Cardiac muscle cell (in vitro differentiated cells and primary cell): ENCODE measurements at regions not wholly inside any gene's neighbourhood (a gene's known extent, or its start where the extent isn't known, plus 50 kb on each side); places are given as distances from the start of the nearest gene placed in this dataset.

Experiments
- DNase-seq, 2 donors: peaks; one replicate each; pipeline versions ENCODE4 v3.0.0 to v3.0.0-alpha.2; 2010 to 2017; ENCODE audit warnings: low read depth in 1 of 2, low spot score in 1 of 2
- H3K27ac ChIP-seq: fragments of 200-600 bp; sonication (generic); 2 replicates; pipeline ENCODE4 v1.5.1; 2016
- H3K27me3 ChIP-seq: fragments of 200-600 bp; sonication (generic); 2 replicates; pipeline ENCODE4 v1.6.0; 2016; ENCODE audit warnings: control low read depth
- H3K36me3 ChIP-seq: fragments of 200-600 bp; sonication (generic); 2 replicates; pipeline ENCODE4 v1.5.1; 2016; ENCODE audit warnings: control low read depth
- H3K4me1 ChIP-seq: fragments of 200-600 bp; sonication (generic); 2 replicates; pipeline ENCODE4 v1.8.1; 2017; ENCODE audit warnings: low read depth, mild to moderate bottlenecking, mixed run types
- H3K4me3 ChIP-seq: fragments of 200-600 bp; sonication (generic); 2 replicates; pipeline ENCODE4 v1.5.1; 2016; ENCODE audit warnings: mild to moderate bottlenecking
- H3K9me3 ChIP-seq: fragments of 200-600 bp; sonication (generic); 2 replicates; pipeline ENCODE4 v1.5.1; 2017; ENCODE audit warnings: low read depth, mild to moderate bottlenecking, control low read depth
- TF ChIP-seq, protein P1 (sequence below): IDR thresholded peaks from 2 replicates; pipeline ENCODE4 v1.5.1; 2012; ENCODE audit warnings: low read depth, mild to moderate bottlenecking, low read length

DNA sequence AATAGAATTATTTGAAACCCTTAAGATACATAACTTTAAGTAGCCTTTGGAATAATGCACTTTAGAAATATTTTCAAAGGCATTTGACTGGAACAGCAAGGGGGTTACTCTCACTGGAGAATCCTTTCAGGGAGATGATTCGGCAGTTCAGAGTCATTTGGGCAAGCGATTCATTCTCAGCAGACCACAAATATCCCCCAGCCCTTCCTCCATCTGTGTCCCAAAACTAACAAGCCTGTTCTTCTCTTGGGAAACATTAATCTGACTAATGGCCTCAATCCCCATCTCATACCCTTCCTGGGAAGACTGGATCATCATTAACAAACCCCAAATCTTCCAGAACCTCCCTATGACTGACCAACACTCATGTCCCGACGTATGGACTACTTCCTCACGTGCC is 65.8 kb upstream of the S1PR3 start:
- Histone ChIP-seq H3K27me3 (no peaks in the 10 kb centered on the region), H3K4me3 (no peak overlapping the region), H3K9me3 (no peaks in the 10 kb centered on the region), H3K36me3 (no peaks in the 10 kb centered on the region), H3K4me1 (no peaks in the 10 kb centered on the region), H3K27ac (no peak overlapping the region)
- TF ChIP-seq, protein P1, sequence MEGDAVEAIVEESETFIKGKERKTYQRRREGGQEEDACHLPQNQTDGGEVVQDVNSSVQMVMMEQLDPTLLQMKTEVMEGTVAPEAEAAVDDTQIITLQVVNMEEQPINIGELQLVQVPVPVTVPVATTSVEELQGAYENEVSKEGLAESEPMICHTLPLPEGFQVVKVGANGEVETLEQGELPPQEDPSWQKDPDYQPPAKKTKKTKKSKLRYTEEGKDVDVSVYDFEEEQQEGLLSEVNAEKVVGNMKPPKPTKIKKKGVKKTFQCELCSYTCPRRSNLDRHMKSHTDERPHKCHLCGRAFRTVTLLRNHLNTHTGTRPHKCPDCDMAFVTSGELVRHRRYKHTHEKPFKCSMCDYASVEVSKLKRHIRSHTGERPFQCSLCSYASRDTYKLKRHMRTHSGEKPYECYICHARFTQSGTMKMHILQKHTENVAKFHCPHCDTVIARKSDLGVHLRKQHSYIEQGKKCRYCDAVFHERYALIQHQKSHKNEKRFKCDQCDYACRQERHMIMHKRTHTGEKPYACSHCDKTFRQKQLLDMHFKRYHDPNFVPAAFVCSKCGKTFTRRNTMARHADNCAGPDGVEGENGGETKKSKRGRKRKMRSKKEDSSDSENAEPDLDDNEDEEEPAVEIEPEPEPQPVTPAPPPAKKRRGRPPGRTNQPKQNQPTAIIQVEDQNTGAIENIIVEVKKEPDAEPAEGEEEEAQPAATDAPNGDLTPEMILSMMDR = no peak
- DNase-seq = no peak

DNA sequence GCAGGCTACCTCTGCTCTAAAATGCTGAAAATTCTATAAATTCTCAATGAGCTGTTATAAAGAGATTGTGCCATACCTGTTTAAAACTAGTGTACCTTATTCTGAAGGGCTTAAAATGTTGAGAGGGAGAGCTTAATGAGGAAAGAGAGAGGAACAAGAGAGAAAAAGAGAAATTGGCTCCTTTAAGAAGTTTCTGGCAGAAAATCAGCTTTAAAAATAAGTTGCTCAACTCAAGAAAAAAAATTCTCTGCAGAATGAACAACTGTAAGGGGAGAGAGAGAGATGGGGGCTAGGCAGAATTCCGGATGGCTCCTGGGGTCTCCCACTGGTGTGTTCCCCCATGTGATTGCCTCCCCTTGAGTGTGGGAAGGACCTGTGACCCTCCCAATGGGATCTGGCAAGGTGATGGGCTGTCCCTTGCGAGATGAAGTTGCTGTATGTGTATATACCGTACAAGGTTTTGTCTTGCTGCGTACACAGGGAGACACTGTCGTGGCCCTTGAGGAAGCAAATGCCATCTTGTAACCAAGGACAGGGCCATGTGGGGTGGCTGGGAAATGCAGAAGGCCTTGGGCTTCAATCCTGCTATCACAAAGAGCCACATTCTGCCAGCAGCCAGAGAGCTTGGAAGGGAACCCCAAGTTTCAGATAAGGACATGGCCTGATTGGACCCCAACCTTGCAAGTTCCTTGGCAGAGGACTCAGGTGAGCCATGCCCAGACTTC is 64.3 kb upstream of the S1PR3 start:
- no peak overlapping the region for H3K4me3 ChIP-seq
- no peak for DNase-seq
- H3K36me3 ChIP-seq = no peaks in the 10 kb centered on the region
- TF ChIP-seq, protein P1 = no peak
- H3K27me3 ChIP-seq = no peaks in the 10 kb centered on the region
- H3K27ac ChIP-seq = no peak overlapping the region
- H3K9me3 ChIP-seq = no peaks in the 10 kb centered on the region
- no peaks in the 10 kb centered on the region for H3K4me1 ChIP-seq

DNA sequence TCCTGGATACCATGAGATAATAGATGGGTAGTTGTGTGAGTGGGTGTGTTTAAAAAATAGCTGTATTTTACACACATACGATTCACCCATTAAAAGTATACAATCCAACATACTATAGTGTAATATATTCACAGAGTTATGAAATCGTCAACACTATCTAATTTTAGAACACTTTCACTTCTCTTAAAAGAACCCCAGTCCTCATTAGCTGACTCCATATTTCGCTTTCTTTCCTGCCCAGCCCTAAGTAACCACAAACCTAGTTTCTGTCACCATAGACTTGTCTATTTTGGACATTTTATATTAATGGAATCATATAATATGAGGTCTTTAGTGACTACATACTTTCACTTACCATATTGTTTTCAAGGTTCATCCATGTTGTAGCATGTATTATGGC is 63.8 kb upstream of the S1PR3 start:
- no peaks in the 10 kb centered on the region for H3K4me1 ChIP-seq
- no peak overlapping the region for H3K27ac ChIP-seq
- DNase-seq = no peak
- no peaks in the 10 kb centered on the region for H3K27me3 ChIP-seq
- H3K4me3 ChIP-seq = no peak overlapping the region
- no peaks in the 10 kb centered on the region for H3K9me3 ChIP-seq
- no peaks in the 10 kb centered on the region for H3K36me3 ChIP-seq
- TF ChIP-seq, protein P1 = no peak

DNA sequence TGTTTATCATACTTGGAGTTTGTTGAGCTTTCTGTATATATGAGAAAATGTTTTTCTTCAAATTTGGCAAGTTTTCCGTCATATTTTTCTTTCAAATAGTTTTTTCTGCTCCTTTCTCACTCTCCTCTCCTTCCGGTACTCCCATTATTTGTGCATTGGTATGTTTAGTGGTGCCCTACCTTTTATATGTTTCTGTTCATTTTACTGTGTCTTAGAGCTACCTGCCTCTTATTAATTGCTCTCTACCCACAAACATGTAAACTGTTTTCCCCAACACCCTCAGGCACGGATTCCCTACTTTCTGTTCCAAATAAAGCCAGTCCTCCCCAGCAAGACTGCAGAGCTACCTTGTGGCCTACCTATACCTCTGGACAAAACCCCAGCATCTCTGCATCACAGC is 60.6 kb upstream of the S1PR3 start:
- no peaks in the 10 kb centered on the region for H3K4me1 ChIP-seq
- H3K27ac ChIP-seq = no peak overlapping the region
- no peak for DNase-seq
- no peaks in the 10 kb centered on the region for H3K36me3 ChIP-seq
- H3K27me3 ChIP-seq = no peaks in the 10 kb centered on the region
- no peaks in the 10 kb centered on the region for H3K9me3 ChIP-seq
- no peak overlapping the region for H3K4me3 ChIP-seq
- TF ChIP-seq, protein P1 = no peak

GRCh38 chr9:88932766-88933165 is 58.5 kb upstream of the S1PR3 start:
- Histone ChIP-seq H3K4me3 (no peak overlapping the region), H3K27me3 (no peaks in the 10 kb centered on the region), H3K36me3 (no peaks in the 10 kb centered on the region), H3K27ac (no peak overlapping the region), H3K9me3 (no peaks in the 10 kb centered on the region), H3K4me1 (no peaks in the 10 kb centered on the region)
- no peak for DNase-seq
- TF ChIP-seq, protein P1 = no peak
